ENCODE measurements at regions not wholly inside any gene's neighbourhood (a gene's known extent, or its start where the extent isn't known, plus 50 kb on each side); places are given as distances from the start of the nearest gene placed in this dataset.

DNA sequence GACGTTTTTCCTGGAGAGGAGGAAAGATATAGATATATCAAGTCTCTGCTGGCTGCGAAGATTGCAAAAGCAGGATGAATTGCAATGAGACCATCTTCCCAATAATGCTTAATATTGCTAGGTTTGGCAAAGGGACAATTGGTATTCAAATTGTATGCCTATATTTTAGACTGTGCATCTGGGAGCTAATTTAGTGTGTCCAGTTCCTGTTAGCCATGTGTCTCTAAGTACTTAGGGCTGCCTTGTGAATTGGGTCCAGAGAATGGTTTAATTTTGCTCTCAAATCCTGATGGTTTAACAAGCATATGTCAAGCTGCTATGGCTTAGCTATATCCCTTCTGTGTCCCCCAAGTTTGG is 97.6 kb upstream of the ZNF366 start:
- TF ChIP-seq, protein P1, sequence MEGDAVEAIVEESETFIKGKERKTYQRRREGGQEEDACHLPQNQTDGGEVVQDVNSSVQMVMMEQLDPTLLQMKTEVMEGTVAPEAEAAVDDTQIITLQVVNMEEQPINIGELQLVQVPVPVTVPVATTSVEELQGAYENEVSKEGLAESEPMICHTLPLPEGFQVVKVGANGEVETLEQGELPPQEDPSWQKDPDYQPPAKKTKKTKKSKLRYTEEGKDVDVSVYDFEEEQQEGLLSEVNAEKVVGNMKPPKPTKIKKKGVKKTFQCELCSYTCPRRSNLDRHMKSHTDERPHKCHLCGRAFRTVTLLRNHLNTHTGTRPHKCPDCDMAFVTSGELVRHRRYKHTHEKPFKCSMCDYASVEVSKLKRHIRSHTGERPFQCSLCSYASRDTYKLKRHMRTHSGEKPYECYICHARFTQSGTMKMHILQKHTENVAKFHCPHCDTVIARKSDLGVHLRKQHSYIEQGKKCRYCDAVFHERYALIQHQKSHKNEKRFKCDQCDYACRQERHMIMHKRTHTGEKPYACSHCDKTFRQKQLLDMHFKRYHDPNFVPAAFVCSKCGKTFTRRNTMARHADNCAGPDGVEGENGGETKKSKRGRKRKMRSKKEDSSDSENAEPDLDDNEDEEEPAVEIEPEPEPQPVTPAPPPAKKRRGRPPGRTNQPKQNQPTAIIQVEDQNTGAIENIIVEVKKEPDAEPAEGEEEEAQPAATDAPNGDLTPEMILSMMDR (IDR thresholded peaks at IDR 0.05) = no peak
- TF ChIP-seq POLR2A (IDR thresholded peaks at IDR 0.05) = no peak

All from right lobe of liver (tissue), 4 donors.